Heart left ventricle (tissue), 16 donors: ENCODE measurements at regions not wholly inside any gene's neighbourhood (a gene's known extent, or its start where the extent isn't known, plus 50 kb on each side); places are given as distances from the start of the nearest gene placed in this dataset.

Source experiments
- ATAC-seq, 4 donors: fragments of 200-7000 bp; cut with Tn5 transposase; one replicate each; pipeline ENCODE4 v1.9.1; 2020 to 2022; ENCODE audit warnings: moderate library complexity in 4 of 4, mild to moderate bottlenecking in 3 of 4, moderate number of reproducible peaks in 1 of 4
- DNase-seq, 5 donors: peaks; one replicate each; pipeline ENCODE4 v3.0.0-alpha.2; 2020
- H3K27ac ChIP-seq, 12 donors: fragments of 200-600 bp; sonication (generic) in 4 of 12; one replicate each; pipeline versions ENCODE4 v1.5.0 to v1.8.0; 2016 to 2022; ENCODE audit warnings: mild to moderate bottlenecking in 2 of 12
- H3K27me3 ChIP-seq, 9 donors: fragments of 200-600 bp; sonication (generic) in 2 of 9; one replicate each; pipeline versions ENCODE4 v1.5.1 to v1.8.0; 2016 to 2022; ENCODE audit warnings: mild to moderate bottlenecking in 3 of 9
- H3K36me3 ChIP-seq, 9 donors: fragments of 200-600 bp; sonication (generic) in 2 of 9; one replicate each; pipeline versions ENCODE4 v1.5.0 to v1.8.0; 2018 to 2022; ENCODE audit warnings: mild to moderate bottlenecking in 2 of 9
- H3K4me1 ChIP-seq, 12 donors: fragments of 200-600 bp; sonication (generic) in 4 of 12; one replicate each; pipeline versions ENCODE4 v1.5.0 to v1.8.0; 2016 to 2022; ENCODE audit warnings: mild to moderate bottlenecking in 3 of 12
- H3K4me3 ChIP-seq, 12 donors: fragments of 200-600 bp; sonication (generic) in 4 of 12; one replicate each; pipeline versions ENCODE4 v1.5.0 to v1.8.0; 2017 to 2022; ENCODE audit warnings: mild to moderate bottlenecking in 9 of 12, moderate library complexity in 4 of 12
- H3K9me3 ChIP-seq, 12 donors: fragments of 200-600 bp; sonication (generic) in 4 of 12; one replicate each; pipeline versions ENCODE4 v1.5.0 to v1.8.0; 2016 to 2022; ENCODE audit warnings: mild to moderate bottlenecking in 1 of 12
- CTCF ChIP-seq, 12 donors: fragments of 200-600 bp; sonication (generic) in 4 of 12; IDR thresholded peaks; one replicate each; pipeline versions ENCODE4 v1.5.0 to v1.8.0; 2018 to 2022; ENCODE audit warnings: antibody characterized with exemption in 12 of 12, mild to moderate bottlenecking in 5 of 12
- POLR2A ChIP-seq, 2 donors: fragments of 450-650 bp; IDR thresholded peaks; one replicate each; pipeline ENCODE4 v1.6.1; 2017; ENCODE audit warnings: antibody characterized with exemption in 2 of 2, mild to moderate bottlenecking in 2 of 2, moderate library complexity in 2 of 2
- WGBS, 4 donors: extraction: QIAGEN DNeasy Blood & Tissue Kit in 2 of 4; methylation state at CpG; one replicate each; pipeline versions ENCODE4 v1.1.5 to v1.1.7; 2013 to 2018; 5-methylcytosine and 5-hydroxymethylcytosine counted together
- intact Hi-C, 10 donors: fragments of 100-400 bp; cut with DNase I; formaldehyde crosslinking; loops; one replicate each; pipeline versions ENCODE4 v1.11.1 to v1.14.2; 2022
- donor health status: ischemic (EF 13 %, LVEDD 7.1; RV severe dilation, severe dysfunction).
- donor health status: healthy with polysubstance abuse.
- donor health status: DM: no; HTN: yes; CAD: no.
- donor health status: DM: no; HTN: no; CAD: no.
- donor health status: ischemic (EF 25% LVEDD 6.9; RV normal size, moderate dysfunction).
- donor health status: ischemic (EF 25% LVEDD 5.7; RV mildly dilated, moderate dysfunction).
- donor health status: healthy.
- donor health status: DM: yes; HTN: yes; CAD: no.
- donor health status: ischemic (EF 35%, LVEDD 5.7; RV mildly dilated, moderate dysfunction).
- donor health status: nonischemic (EF 11% LVEDD 7.7; RV severe dilation, severe dysfunction).
- donor health status: DM: yes; HTN: yes; CAD: no.
- donor health status: PGD.
- donor health status: ischemic (EF 29% LVEDD 5.4; RV normal size, mild dysfunction).
- donor health status: nonischemic (EF 23%, LVEDD 6.1; RV moderate dilation, normal function).

GRCh38 chr20:16975682-16976081 lies 227.5 kb downstream of the OTOR start:
- H3K4me1 ChIP-seq, result no peaks in the 10 kb centered on the region
- TF ChIP-seq CTCF (IDR thresholded peaks at IDR 0.05), result no peak
- no peak for TF ChIP-seq POLR2A (IDR thresholded peaks at IDR 0.05)
- no peak overlapping the region for H3K27ac ChIP-seq
- DNase-seq (no peak), ATAC-seq (no peak)
- H3K36me3 ChIP-seq, result no peaks in the 10 kb centered on the region
- no peak overlapping the region for H3K4me3 ChIP-seq
- intact Hi-C loops, result no loop called here
- no peaks in the 10 kb centered on the region for H3K27me3 ChIP-seq
- peaks cover 0 to 9% (median 0%) of the 10 kb centered on the region in 12 donors for H3K9me3 ChIP-seq
- WGBS, 4 donors, result 83 to 89% (median 88%) methylated on average over 12 of the region's 12 CpGs

GRCh38 chr20:16978497-16978896 lies 230.3 kb downstream of the OTOR start:
- ATAC-seq, result no peak
- 72 to 80% (median 76%) methylated on average over 1 of the region's 1 CpG for whole genome bisulfite sequencing, 4 donors
- no peak overlapping the region for H3K27ac ChIP-seq
- no peak for DNase-seq
- intact Hi-C loops, result no loop called here
- no peaks in the 10 kb centered on the region for H3K4me1 ChIP-seq
- no peaks in the 10 kb centered on the region for H3K36me3 ChIP-seq
- H3K9me3 ChIP-seq, result peaks cover 0 to 12% (median 0%) of the 10 kb centered on the region in 12 donors
- no peak overlapping the region for H3K4me3 ChIP-seq
- H3K27me3 ChIP-seq, result no peaks in the 10 kb centered on the region
- TF ChIP-seq POLR2A (IDR thresholded peaks at IDR 0.05), result no peak
- TF ChIP-seq CTCF (IDR thresholded peaks at IDR 0.05), result no peak

- no peak for ATAC-seq
- H3K36me3 ChIP-seq, result no peaks in the 10 kb centered on the region
These were observed 234.1 kb downstream of the OTOR start for GRCh38 chr20:16982091-16982726.

GRCh38 chr20:16984481-16984880 lies 236.3 kb downstream of the OTOR start:
- Histone ChIP-seq H3K9me3 (peaks cover 0 to 8% (median 0%) of the 10 kb centered on the region in 12 donors), H3K36me3 (no peaks in the 10 kb centered on the region), H3K4me3 (no peak overlapping the region), H3K4me1 (no peaks in the 10 kb centered on the region), H3K27ac (no peak overlapping the region), H3K27me3 (no peaks in the 10 kb centered on the region)
- no peak for TF ChIP-seq CTCF (IDR thresholded peaks at IDR 0.05)
- TF ChIP-seq POLR2A (IDR thresholded peaks at IDR 0.05), result no peak
- intact Hi-C loops, result no loop called here
- DNase-seq (no peak), ATAC-seq (no peak)

More at GRCh38 chr20:16982091-16982726, 234.1 kb downstream of the OTOR start:
- WGBS, 4 donors, result 72 to 75% (median 74%) methylated on average over 4 of the region's 4 CpGs
- Histone ChIP-seq H3K27ac (no peak overlapping the region), H3K27me3 (no peaks in the 10 kb centered on the region), H3K4me1 (no peaks in the 10 kb centered on the region), H3K4me3 (no peak overlapping the region), H3K9me3 (peaks cover 0 to 12% (median 0%) of the 10 kb centered on the region in 12 donors)
- no peak for TF ChIP-seq CTCF (IDR thresholded peaks at IDR 0.05)
- no peak for TF ChIP-seq POLR2A (IDR thresholded peaks at IDR 0.05)
- no peak for DNase-seq
- intact Hi-C loops, result no loop called here
